HG02884 (cell line): ENCODE measurements at regions not wholly inside any gene's neighbourhood (a gene's known extent, or its start where the extent isn't known, plus 50 kb on each side); places are given as distances from the start of the nearest gene placed in this dataset.

ENCODE experiments used
- ATAC-seq: cut with Tn5 transposase; IDR thresholded peaks from one replicate; pipeline ENCODE4 v1.9.1; 2021; ENCODE audit warnings: mild to moderate bottlenecking, moderate library complexity; ENCODE audit not compliant: unreplicated experiment

DNA sequence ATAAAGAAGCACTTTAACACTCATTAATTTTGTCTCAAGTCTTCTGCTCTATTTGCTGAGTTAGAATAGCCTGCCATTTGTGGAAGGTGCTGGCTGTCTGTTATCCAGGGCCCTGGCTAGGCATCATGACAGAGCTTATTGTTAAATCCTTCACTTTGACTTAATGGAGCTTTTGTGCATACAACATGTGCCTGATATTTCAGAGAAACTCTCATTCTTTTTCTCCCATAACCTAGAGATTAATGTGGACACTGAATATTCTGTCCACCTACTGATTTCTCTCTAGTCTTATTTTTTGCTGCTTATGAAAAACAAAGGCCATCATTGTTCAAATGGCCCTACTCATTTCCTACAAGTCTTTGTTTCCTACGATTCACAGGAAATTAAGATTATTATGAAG is 383.1 kb upstream of the HTR2A start:
- no peak for ATAC-seq

GRCh38 chr13:47277774-47278173 is 380.9 kb upstream of the HTR2A start:
- no peak for ATAC-seq

GRCh38 chr13:47268270-47268669 is 371.4 kb upstream of the HTR2A start:
- ATAC-seq, result no peak

DNA sequence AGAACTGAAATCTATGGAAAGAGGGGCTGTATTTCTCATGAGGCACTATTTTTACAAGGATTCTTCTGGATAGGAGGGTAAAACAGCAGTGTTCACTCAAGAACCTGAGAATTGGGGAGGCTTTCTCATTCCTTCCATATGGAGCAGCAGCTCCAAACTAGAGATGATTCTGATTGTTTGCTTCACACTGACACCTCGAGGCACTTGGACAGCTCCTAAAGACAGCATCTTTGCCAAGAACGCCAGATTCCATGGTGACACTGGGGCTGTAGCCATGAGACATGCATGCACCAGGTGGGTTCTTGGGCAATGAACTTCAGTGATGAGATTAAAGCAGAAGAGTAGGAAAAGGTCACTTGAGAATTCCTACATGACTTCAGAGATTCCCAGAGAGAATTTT is 361.5 kb upstream of the HTR2A start:
- ATAC-seq, result no peak

DNA sequence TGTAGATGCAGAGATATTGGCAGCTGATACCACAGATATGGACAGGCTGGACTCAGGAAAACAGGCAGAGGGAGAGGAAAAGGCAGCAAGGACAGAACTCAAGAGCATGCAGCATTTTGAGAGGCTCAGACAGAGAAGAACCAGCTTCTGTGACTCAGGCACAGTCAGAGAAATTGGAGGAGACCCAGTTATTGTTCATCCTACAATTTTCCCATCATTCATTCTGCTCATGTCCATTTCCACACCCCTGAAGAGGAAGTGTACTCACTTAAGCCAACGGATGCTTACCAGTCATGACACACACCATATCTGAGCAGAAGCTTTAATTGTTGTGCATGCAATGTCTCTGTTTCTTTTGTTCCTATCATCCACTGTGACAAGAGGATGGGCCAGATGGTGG is 359.8 kb upstream of the HTR2A start:
- no peak for ATAC-seq

- no peak for ATAC-seq
These were observed 355.8 kb upstream of the HTR2A start for GRCh38 chr13:47252627-47253026.

GRCh38 chr13:47251771-47252170 is 354.9 kb upstream of the HTR2A start:
- no peak for ATAC-seq

DNA sequence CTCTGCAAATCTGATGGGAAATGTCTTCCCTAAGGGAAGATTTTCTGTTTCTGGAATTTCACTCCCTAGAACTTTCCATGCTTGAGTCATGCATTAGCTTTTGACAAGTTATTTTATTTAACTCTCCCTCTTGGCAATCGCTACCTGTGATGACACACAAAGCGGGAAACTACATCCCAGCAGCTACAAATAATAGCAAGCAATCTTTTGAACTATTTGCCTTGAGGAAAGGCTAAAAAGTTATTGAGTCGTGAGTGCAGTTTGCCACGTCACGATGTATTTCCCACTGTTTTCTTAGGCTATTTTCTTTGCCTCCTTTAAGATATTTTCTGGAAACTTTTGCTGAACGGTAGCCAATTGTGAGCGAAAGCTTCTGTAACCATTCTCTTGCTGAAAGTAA is 353.3 kb upstream of the HTR2A start:
- ATAC-seq, result no peak

DNA sequence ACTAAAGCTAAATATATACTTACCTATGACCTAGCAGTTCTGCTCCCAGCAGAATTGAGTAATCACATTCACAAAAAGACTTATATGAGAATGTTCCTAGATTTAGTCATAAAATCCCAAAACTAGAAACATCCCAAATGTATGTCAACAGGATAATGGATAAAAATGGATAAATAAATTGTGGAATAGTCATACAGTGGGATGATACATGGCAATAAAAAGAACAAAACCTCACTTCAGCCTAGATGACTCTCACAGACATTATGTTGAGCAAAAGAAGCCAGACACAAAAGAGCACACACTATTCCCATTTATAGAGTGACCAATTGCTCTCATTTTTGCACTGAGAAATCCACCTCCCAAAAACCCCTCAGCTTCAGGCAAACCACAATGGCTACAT is 352.4 kb upstream of the HTR2A start:
- no peak for ATAC-seq

DNA sequence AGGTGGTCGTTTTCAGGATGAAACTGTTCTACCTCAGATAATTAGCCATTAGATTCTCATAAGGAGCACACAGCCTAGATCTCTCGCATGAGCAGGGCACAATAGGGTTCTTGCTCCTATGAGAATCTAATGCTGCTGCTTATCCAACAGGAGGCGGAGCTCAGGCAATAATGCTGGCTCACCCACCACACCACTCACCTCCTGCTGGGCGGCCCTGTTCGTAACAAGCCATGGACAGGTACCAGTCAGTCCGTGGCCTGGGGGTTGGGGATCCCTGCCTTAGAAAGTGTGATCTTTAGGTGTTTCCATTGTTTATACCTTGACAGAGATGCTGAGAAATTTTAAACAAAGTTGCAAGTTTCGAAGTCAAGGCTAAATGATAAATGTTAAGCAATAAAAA is 344.6 kb upstream of the HTR2A start:
- ATAC-seq, result no peak

DNA sequence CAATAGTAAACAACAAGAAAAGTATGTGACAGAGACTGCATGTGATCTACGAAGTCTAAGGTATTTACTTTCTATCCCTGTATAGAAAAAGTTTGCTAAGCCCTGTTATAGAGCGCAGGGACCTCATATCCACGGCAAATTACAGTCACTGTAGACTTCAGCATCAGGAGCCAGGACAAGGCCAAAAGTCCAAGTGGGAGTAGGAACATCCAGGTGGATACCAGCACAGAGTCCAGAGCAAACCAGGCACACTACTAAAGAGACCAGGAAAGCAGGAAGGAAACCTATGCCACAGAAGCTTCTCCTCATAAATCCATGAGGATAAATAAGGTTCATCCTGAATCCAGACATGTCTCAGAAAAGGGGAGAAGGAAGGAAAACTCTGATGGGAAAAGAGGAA is 342.2 kb upstream of the HTR2A start:
- no peak for ATAC-seq

DNA sequence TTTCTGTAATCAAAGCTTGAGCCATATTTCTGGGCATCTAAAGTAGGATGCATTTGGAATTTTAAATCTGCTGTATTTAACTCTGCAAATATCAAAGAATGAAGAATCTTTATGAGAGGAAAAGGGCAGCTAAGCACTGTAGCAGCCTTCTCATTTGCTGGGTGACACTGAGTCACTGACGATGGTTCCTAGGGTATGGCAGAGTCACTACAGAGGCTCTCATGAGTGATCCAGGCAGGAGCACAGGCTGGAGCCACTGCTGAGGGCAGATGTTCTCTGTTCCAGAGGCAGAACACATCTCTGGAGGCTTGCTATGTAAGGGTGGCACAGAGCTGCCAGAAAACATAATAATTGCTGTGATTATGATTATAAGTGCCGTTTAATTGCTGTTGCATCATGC is 340.7 kb upstream of the HTR2A start:
- ATAC-seq, result no peak

DNA sequence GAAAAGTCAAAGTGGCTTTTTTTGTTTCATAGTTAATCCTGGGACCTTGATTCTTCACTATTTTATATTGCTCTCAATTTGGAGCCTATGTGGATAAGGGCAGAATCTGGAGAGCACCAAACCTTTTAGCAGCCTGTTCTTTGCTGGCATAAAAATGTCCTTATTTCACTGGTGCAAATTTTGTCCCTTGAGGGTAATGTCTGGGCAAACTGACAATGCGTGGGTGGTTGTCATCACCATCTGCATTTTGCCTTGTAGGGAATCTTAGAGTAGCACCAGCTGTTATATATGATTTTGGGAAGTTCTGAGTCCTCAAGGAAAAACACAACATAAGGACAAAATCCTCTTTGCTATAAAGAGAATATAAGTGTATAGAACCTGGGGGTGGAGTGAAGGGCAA is 336.9 kb upstream of the HTR2A start:
- no peak for ATAC-seq

DNA sequence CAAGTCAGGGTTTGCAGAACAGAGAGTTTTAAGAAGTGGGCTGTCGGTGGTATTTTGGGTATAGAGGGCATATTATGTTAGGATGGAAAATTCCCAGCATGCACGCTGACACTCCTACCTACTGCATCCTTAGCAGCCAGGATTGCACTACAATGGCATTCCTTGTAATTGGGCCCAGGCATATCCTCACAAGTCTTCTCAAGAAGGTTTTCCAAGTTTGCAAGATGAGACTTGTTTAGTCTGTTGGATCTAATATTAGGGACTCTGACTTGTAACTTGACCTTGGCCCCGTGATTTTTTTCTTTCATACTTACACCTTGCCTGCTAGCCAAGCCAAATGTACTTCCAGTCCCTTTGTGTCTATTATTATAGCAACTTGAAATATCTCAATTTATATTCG is 335.7 kb upstream of the HTR2A start:
- ATAC-seq, result no peak

DNA sequence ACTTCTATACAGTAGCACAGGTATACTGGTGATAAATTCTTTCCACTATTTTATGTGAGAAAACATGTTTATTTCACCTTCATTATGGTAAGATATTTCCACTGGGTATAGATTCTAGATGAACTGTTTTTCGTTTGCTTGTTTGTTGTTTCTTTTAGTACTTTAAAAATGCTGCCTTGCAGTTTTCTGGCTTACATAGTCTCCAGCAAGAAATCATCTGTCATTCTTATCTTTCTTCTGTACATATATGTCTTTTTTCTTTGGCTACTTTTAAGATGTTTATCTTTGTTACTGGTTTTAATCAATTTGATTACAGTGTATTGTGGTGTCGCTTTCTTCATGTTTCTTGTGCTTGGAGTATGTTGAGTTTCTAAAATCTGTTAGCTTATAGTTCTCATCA is 333.3 kb upstream of the HTR2A start:
- no peak for ATAC-seq

- no peak for ATAC-seq
These were observed 329.7 kb upstream of the HTR2A start for GRCh38 chr13:47226516-47226915.

DNA sequence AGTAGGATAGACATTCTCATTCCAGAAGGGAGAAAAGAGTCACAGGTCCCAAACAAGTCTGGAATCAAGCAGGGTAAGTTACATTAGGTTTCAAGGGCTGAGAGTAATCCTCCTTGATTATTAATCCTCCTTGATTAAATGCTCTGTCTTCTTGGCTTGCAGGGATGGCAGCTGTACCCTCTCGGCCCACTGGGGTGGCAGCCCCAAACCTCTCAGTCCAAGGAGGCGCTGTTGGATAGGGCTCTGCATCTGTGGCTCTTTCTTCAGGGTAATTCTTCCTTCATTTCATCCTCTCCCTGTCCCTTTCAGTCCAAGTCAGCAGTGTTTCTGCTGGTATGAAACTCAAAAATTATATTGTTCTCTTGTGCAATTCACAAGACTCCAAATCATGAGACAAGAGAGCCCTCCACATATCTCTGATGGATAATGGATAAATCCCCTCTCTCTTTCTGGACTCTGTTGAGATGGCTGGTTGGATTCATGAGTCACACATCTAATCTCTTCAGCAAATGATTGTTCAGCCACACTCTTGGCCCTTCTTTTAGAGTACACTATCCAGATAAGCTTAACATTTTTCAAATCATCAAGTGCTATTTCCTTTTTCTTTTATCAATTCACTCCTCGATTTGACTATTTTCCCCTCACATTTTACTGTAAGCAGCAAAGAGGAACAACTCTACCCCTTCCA is 323.7 kb upstream of the HTR2A start:
- ATAC-seq, result no peak

DNA sequence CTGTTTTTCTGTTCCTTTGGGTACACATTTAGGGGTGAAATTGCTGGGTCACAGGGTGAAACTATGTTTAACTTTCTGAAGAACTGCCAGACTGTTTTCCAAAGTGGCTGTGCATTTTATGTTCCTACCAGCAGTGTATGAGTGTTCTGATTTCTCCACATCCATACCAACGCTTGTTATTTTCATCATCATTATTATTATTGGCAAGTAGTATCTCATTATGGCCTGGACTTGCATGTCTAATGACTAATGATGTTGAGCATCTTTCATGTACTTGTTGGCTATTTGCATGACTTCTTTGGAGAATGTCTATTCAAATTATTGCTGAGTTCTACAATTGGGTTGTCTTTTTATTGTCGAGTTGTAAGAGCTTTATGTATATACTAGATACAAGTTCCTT is 321.8 kb upstream of the HTR2A start:
- ATAC-seq, result no peak

- no peak for ATAC-seq
These were observed 319.4 kb upstream of the HTR2A start for GRCh38 chr13:47216176-47216822.

- ATAC-seq, result no peak
These were observed 318.9 kb upstream of the HTR2A start for GRCh38 chr13:47215736-47216135.

DNA sequence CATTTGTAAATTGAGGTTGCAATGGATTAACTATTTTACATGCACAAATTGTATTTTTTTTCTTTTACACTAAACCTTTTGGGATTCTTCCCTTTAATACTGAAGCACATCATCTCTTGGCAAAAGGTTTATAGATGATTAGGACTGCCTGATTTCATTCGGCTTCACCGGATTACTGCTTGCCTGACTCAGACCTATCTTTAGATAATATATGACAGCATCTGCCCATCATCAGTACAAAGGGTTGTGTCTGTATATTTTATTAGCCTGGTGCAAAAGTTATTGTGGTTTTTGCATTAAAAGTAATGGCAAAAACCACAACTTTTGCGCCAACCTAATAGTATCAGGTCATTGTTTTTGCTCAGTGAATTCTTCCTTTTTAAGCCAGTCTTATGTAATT is 316.2 kb upstream of the HTR2A start:
- ATAC-seq, result no peak

- no peak for ATAC-seq
These were observed 314.3 kb upstream of the HTR2A start for GRCh38 chr13:47211106-47211505.

GRCh38 chr13:47206111-47206510 is 309.3 kb upstream of the HTR2A start:
- ATAC-seq, result no peak
